T-helper 1 cell treated with Interleukin-12 subunit alpha and Interleukin-12 subunit beta and Interleukin-4 antibody, amounts not matched to agents 30 μg/mL and 1 μg/mL, for 36 hours (primary cell): ENCODE measurements at regions not wholly inside any gene's neighbourhood (a gene's known extent, or its start where the extent isn't known, plus 50 kb on each side); places are given as distances from the start of the nearest gene placed in this dataset.

Experiments used
- H3K27ac Mint-ChIP-seq: one replicate; pipeline ENCODE4 v1.8.0; 2021; ENCODE audit warnings: mild to moderate bottlenecking, mixed read lengths
- H3K27me3 Mint-ChIP-seq: one replicate; pipeline ENCODE4 v1.8.0; 2021; ENCODE audit warnings: low read depth, mixed read lengths
- H3K36me3 Mint-ChIP-seq: one replicate; pipeline ENCODE4 v1.8.0; 2021; ENCODE audit warnings: low read depth, mixed read lengths
- H3K4me1 Mint-ChIP-seq: one replicate; pipeline ENCODE4 v1.8.0; 2021; ENCODE audit warnings: low read depth, mixed read lengths
- H3K4me3 Mint-ChIP-seq: one replicate; pipeline ENCODE4 v1.8.0; 2021; ENCODE audit warnings: mild to moderate bottlenecking, moderate library complexity, mixed read lengths
- H3K9me3 Mint-ChIP-seq: one replicate; pipeline ENCODE4 v1.8.0; 2021; ENCODE audit warnings: mixed read lengths

GRCh38 chr6:9007027-9007426, 571.7 kb upstream of the SLC35B3 start:
- Mint-ChIP-seq H3K36me3 (no peaks in the 10 kb centered on the region), H3K9me3 (no peaks in the 10 kb centered on the region), H3K27ac (no peak overlapping the region), H3K27me3 (no peaks in the 10 kb centered on the region), H3K4me1 (no peaks in the 10 kb centered on the region), H3K4me3 (no peak overlapping the region)

GRCh38 chr6:9002833-9003232, 567.5 kb upstream of the SLC35B3 start:
- Mint-ChIP-seq H3K27me3 (no peaks in the 10 kb centered on the region), H3K9me3 (no peaks in the 10 kb centered on the region), H3K4me1 (no peaks in the 10 kb centered on the region)

GRCh38 chr6:8995156-8995555, 559.8 kb upstream of the SLC35B3 start:
- Mint-ChIP-seq H3K4me3 (no peak overlapping the region), H3K27ac (no peak overlapping the region), H3K4me1 (no peaks in the 10 kb centered on the region)

More at GRCh38 chr6:9002833-9003232, 567.5 kb upstream of the SLC35B3 start:
- no peak overlapping the region for H3K27ac Mint-ChIP-seq
- H3K4me3 Mint-ChIP-seq, result no peak overlapping the region
- no peaks in the 10 kb centered on the region for H3K36me3 Mint-ChIP-seq

GRCh38 chr6:8993111-8993510, 557.8 kb upstream of the SLC35B3 start:
- Mint-ChIP-seq H3K4me1 (no peaks in the 10 kb centered on the region), H3K27me3 (no peaks in the 10 kb centered on the region), H3K36me3 (no peaks in the 10 kb centered on the region), H3K27ac (no peak overlapping the region), H3K9me3 (no peaks in the 10 kb centered on the region), H3K4me3 (no peak overlapping the region)

More at GRCh38 chr6:8995156-8995555, 559.8 kb upstream of the SLC35B3 start:
- H3K27me3 Mint-ChIP-seq, result no peaks in the 10 kb centered on the region
- H3K9me3 Mint-ChIP-seq, result no peaks in the 10 kb centered on the region
- H3K36me3 Mint-ChIP-seq, result no peaks in the 10 kb centered on the region

GRCh38 chr6:8991844-8992243, 556.5 kb upstream of the SLC35B3 start:
- no peaks in the 10 kb centered on the region for H3K36me3 Mint-ChIP-seq
- H3K27ac Mint-ChIP-seq, result no peak overlapping the region
- H3K4me3 Mint-ChIP-seq, result no peak overlapping the region
- H3K27me3 Mint-ChIP-seq, result no peaks in the 10 kb centered on the region
- no peaks in the 10 kb centered on the region for H3K9me3 Mint-ChIP-seq
- H3K4me1 Mint-ChIP-seq, result no peaks in the 10 kb centered on the region

- H3K27ac Mint-ChIP-seq, result no peak overlapping the region
- H3K27me3 Mint-ChIP-seq, result no peaks in the 10 kb centered on the region
- no peaks in the 10 kb centered on the region for H3K36me3 Mint-ChIP-seq
- no peak overlapping the region for H3K4me3 Mint-ChIP-seq
- H3K9me3 Mint-ChIP-seq, result no peaks in the 10 kb centered on the region
- no peaks in the 10 kb centered on the region for H3K4me1 Mint-ChIP-seq
These were observed 554.7 kb upstream of the SLC35B3 start for GRCh38 chr6:8990075-8990474.

- peaks cover 2% of the 10 kb centered on the region for H3K4me1 Mint-ChIP-seq
- H3K9me3 Mint-ChIP-seq, result no peaks in the 10 kb centered on the region
- H3K27ac Mint-ChIP-seq, result no peak overlapping the region
- H3K36me3 Mint-ChIP-seq, result no peaks in the 10 kb centered on the region
- H3K27me3 Mint-ChIP-seq, result no peaks in the 10 kb centered on the region
- H3K4me3 Mint-ChIP-seq, result no peak overlapping the region
These were observed 547.9 kb upstream of the SLC35B3 start for GRCh38 chr6:8983202-8983688.

GRCh38 chr6:8982668-8983067, 547.3 kb upstream of the SLC35B3 start:
- Mint-ChIP-seq H3K9me3 (no peaks in the 10 kb centered on the region), H3K27me3 (no peaks in the 10 kb centered on the region), H3K4me3 (no peak overlapping the region), H3K36me3 (no peaks in the 10 kb centered on the region), H3K4me1 (peaks cover 2% of the 10 kb centered on the region), H3K27ac (no peak overlapping the region)

GRCh38 chr6:8973395-8973794, 538.0 kb upstream of the SLC35B3 start:
- no peak overlapping the region for H3K27ac Mint-ChIP-seq
- H3K27me3 Mint-ChIP-seq, result no peaks in the 10 kb centered on the region
- peaks cover 13% of the 10 kb centered on the region for H3K9me3 Mint-ChIP-seq
- H3K36me3 Mint-ChIP-seq, result no peaks in the 10 kb centered on the region
- H3K4me3 Mint-ChIP-seq, result no peak overlapping the region
- H3K4me1 Mint-ChIP-seq, result no peaks in the 10 kb centered on the region

GRCh38 chr6:8969747-8970146, 534.4 kb upstream of the SLC35B3 start:
- peaks cover 13% of the 10 kb centered on the region for H3K9me3 Mint-ChIP-seq
- no peaks in the 10 kb centered on the region for H3K36me3 Mint-ChIP-seq
- H3K4me3 Mint-ChIP-seq, result no peak overlapping the region
- no peaks in the 10 kb centered on the region for H3K27me3 Mint-ChIP-seq
- no peak overlapping the region for H3K27ac Mint-ChIP-seq
- no peaks in the 10 kb centered on the region for H3K4me1 Mint-ChIP-seq

GRCh38 chr6:8958894-8959511, 523.7 kb upstream of the SLC35B3 start:
- Mint-ChIP-seq H3K4me3 (no peak overlapping the region), H3K27me3 (no peaks in the 10 kb centered on the region), H3K9me3 (no peaks in the 10 kb centered on the region), H3K36me3 (no peaks in the 10 kb centered on the region), H3K4me1 (no peaks in the 10 kb centered on the region), H3K27ac (no peak overlapping the region)

- no peaks in the 10 kb centered on the region for H3K4me1 Mint-ChIP-seq
- no peaks in the 10 kb centered on the region for H3K9me3 Mint-ChIP-seq
- H3K27ac Mint-ChIP-seq, result no peak overlapping the region
- no peak overlapping the region for H3K4me3 Mint-ChIP-seq
- H3K36me3 Mint-ChIP-seq, result no peaks in the 10 kb centered on the region
- H3K27me3 Mint-ChIP-seq, result no peaks in the 10 kb centered on the region
These were observed 518.0 kb upstream of the SLC35B3 start for GRCh38 chr6:8953310-8953709.

GRCh38 chr6:8948733-8949132, 513.4 kb upstream of the SLC35B3 start:
- Mint-ChIP-seq H3K36me3 (no peaks in the 10 kb centered on the region), H3K27me3 (no peaks in the 10 kb centered on the region), H3K27ac (no peak overlapping the region), H3K9me3 (no peaks in the 10 kb centered on the region), H3K4me1 (no peaks in the 10 kb centered on the region), H3K4me3 (no peak overlapping the region)

- Mint-ChIP-seq H3K4me1 (no peaks in the 10 kb centered on the region), H3K36me3 (no peaks in the 10 kb centered on the region), H3K4me3 (no peak overlapping the region), H3K27ac (no peak overlapping the region), H3K9me3 (no peaks in the 10 kb centered on the region), H3K27me3 (no peaks in the 10 kb centered on the region)
These were observed 512.6 kb upstream of the SLC35B3 start for GRCh38 chr6:8947900-8948299.

- Mint-ChIP-seq H3K4me3 (no peak overlapping the region), H3K9me3 (no peaks in the 10 kb centered on the region), H3K27ac (no peak overlapping the region), H3K27me3 (no peaks in the 10 kb centered on the region), H3K4me1 (no peaks in the 10 kb centered on the region), H3K36me3 (no peaks in the 10 kb centered on the region)
These were observed 509.2 kb upstream of the SLC35B3 start for GRCh38 chr6:8944548-8944947.

GRCh38 chr6:8943073-8943472, 507.7 kb upstream of the SLC35B3 start:
- Mint-ChIP-seq H3K4me3 (no peak overlapping the region), H3K36me3 (no peaks in the 10 kb centered on the region), H3K9me3 (no peaks in the 10 kb centered on the region), H3K27ac (no peak overlapping the region), H3K4me1 (no peaks in the 10 kb centered on the region), H3K27me3 (no peaks in the 10 kb centered on the region)
